ENCODE measurements at regions not wholly inside any gene's neighbourhood (a gene's known extent, or its start where the extent isn't known, plus 50 kb on each side); places are given as distances from the start of the nearest gene placed in this dataset.
"Not testable (repeated sequence)": the region's sequence is repeated elsewhere in the genome, so short reads cannot be mapped to it uniquely, and the experiment has no call there.

GRCh38 chr2:142796588-142796987 lies 80.9 kb upstream of the KYNU start:
- no peak overlapping the region for H2AFZ ChIP-seq
- TF ChIP-seq, protein P1, sequence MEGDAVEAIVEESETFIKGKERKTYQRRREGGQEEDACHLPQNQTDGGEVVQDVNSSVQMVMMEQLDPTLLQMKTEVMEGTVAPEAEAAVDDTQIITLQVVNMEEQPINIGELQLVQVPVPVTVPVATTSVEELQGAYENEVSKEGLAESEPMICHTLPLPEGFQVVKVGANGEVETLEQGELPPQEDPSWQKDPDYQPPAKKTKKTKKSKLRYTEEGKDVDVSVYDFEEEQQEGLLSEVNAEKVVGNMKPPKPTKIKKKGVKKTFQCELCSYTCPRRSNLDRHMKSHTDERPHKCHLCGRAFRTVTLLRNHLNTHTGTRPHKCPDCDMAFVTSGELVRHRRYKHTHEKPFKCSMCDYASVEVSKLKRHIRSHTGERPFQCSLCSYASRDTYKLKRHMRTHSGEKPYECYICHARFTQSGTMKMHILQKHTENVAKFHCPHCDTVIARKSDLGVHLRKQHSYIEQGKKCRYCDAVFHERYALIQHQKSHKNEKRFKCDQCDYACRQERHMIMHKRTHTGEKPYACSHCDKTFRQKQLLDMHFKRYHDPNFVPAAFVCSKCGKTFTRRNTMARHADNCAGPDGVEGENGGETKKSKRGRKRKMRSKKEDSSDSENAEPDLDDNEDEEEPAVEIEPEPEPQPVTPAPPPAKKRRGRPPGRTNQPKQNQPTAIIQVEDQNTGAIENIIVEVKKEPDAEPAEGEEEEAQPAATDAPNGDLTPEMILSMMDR (IDR thresholded peaks at IDR 0.05), result no peak
- H3K27me3 ChIP-seq (ENCODE audit: control insufficient read depth, insufficient read depth, low read length), result no peaks in the 10 kb centered on the region
- no peak overlapping the region for H3K4me3 ChIP-seq (ENCODE audit: low read depth, low read length)
- H3K36me3 ChIP-seq (ENCODE audit: control insufficient read depth, insufficient read depth, low read length), result no peaks in the 10 kb centered on the region
- no peak overlapping the region for H3K27ac ChIP-seq
- H3K4me1 ChIP-seq, result no peaks in the 10 kb centered on the region
- no peak overlapping the region for H3K9ac ChIP-seq
- no peaks in the 10 kb centered on the region for H3K9me3 ChIP-seq (ENCODE audit: control insufficient read depth, low read length)
- no peaks in the 10 kb centered on the region for H3K79me2 ChIP-seq
- no peak overlapping the region for H3K4me2 ChIP-seq (ENCODE audit: low read length)

GRCh38 chr2:142796161-142796560 lies 81.3 kb upstream of the KYNU start:
- TF ChIP-seq, protein P1 (IDR thresholded peaks at IDR 0.05), result no peak
- Histone ChIP-seq H3K9ac (no peak overlapping the region), H3K27ac (no peak overlapping the region), H3K4me2 (ENCODE audit: low read length) (no peak overlapping the region), H3K36me3 (ENCODE audit: control insufficient read depth, insufficient read depth, low read length) (no peaks in the 10 kb centered on the region), H3K27me3 (ENCODE audit: control insufficient read depth, insufficient read depth, low read length) (no peaks in the 10 kb centered on the region), H3K9me3 (ENCODE audit: control insufficient read depth, low read length) (no peaks in the 10 kb centered on the region), H2AFZ (no peak overlapping the region), H3K79me2 (no peaks in the 10 kb centered on the region), H3K4me3 (ENCODE audit: low read depth, low read length) (no peak overlapping the region), H3K4me1 (no peaks in the 10 kb centered on the region)

DNA sequence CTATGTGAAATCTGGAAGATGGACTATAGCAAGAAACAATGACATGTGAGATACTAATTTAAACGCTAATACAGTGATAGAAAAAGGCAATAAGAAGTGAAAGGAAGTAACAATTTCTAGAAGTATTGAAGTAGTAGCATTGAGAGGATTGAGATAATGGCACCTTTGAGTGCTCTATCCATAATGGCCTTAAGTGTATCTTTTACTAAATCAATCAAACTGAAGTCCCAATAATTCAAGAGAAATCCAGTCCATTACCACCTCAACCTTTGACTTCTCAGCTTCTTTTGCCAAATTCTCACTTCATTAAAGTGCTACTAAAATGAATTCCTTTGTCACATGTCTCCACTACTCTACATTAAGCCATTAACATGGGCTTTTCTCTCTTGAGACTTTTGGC lies 82.6 kb upstream of the KYNU start:
- Histone ChIP-seq H3K79me2 (no peaks in the 10 kb centered on the region), H3K36me3 (ENCODE audit: control insufficient read depth, insufficient read depth, low read length) (no peaks in the 10 kb centered on the region), H3K27me3 (ENCODE audit: control insufficient read depth, insufficient read depth, low read length) (no peaks in the 10 kb centered on the region), H3K9me3 (ENCODE audit: control insufficient read depth, low read length) (no peaks in the 10 kb centered on the region), H3K4me2 (ENCODE audit: low read length) (no peak overlapping the region), H3K9ac (no peak overlapping the region), H2AFZ (no peak overlapping the region), H3K4me1 (no peaks in the 10 kb centered on the region), H3K27ac (no peak overlapping the region), H3K4me3 (ENCODE audit: low read depth, low read length) (no peak overlapping the region)
- TF ChIP-seq, protein P1 (IDR thresholded peaks at IDR 0.05), result no peak

GRCh38 chr2:142792328-142792727 lies 85.1 kb upstream of the KYNU start:
- H3K9ac ChIP-seq; H3K9me3 ChIP-seq (ENCODE audit: control insufficient read depth, low read length); H3K4me1 ChIP-seq; H2AFZ ChIP-seq; H3K27ac ChIP-seq; H3K27me3 ChIP-seq (ENCODE audit: control insufficient read depth, insufficient read depth, low read length); H3K4me2 ChIP-seq (ENCODE audit: low read length); H3K4me3 ChIP-seq (ENCODE audit: low read depth, low read length); H3K79me2 ChIP-seq; H3K36me3 ChIP-seq (ENCODE audit: control insufficient read depth, insufficient read depth, low read length): not testable (repeated sequence)

DNA sequence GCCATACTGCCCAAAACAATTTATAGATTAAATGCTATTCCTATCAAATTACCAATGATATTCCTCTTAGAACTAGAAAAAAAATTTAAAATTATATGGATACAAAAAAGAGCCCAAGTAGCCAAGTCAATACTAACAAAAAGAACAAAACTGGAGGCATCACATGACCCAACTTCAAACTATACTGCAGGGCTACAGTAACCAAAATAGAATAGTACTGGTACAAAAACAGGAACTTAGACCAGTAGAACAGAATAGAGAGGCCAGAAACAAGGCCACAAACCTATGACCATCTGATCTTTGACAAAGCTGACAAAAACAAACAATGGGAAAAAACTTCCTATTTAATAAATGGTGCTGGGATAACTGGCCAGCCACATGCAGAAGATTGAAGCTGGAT lies 86.1 kb upstream of the KYNU start:
- H3K4me2 ChIP-seq (ENCODE audit: low read length), result no peak overlapping the region
- no peaks in the 10 kb centered on the region for H3K4me1 ChIP-seq
- H3K79me2 ChIP-seq, result no peaks in the 10 kb centered on the region
- H3K27me3 ChIP-seq (ENCODE audit: control insufficient read depth, insufficient read depth, low read length), result no peaks in the 10 kb centered on the region
- no peak overlapping the region for H3K4me3 ChIP-seq (ENCODE audit: low read depth, low read length)
- no peak overlapping the region for H3K9ac ChIP-seq
- TF ChIP-seq, protein P1 (IDR thresholded peaks at IDR 0.05), result no peak
- no peaks in the 10 kb centered on the region for H3K36me3 ChIP-seq (ENCODE audit: control insufficient read depth, insufficient read depth, low read length)
- H3K27ac ChIP-seq, result no peak overlapping the region
- H3K9me3 ChIP-seq (ENCODE audit: control insufficient read depth, low read length), result no peaks in the 10 kb centered on the region
- no peak overlapping the region for H2AFZ ChIP-seq
